Duodenal mucosa (tissue), 2 donors: ENCODE measurements at regions not wholly inside any gene's neighbourhood (a gene's known extent, or its start where the extent isn't known, plus 50 kb on each side); places are given as distances from the start of the nearest gene placed in this dataset.

ENCODE experiments used
- H3K27ac ChIP-seq: one replicate; pipeline ENCODE4 v1.7.0; 2013; ENCODE audit warnings: low read depth, low read length
- H3K27me3 ChIP-seq, 2 donors: one replicate each; pipeline ENCODE4 v1.7.0; 2013; ENCODE audit warnings: low read length in 2 of 2, control low read depth in 1 of 2; ENCODE audit not compliant: insufficient read depth in 2 of 2, control insufficient read depth in 1 of 2
- H3K36me3 ChIP-seq, 2 donors: one replicate each; pipeline ENCODE4 v1.7.0; 2013; ENCODE audit warnings: low read length in 2 of 2, control low read depth in 1 of 2; ENCODE audit not compliant: insufficient read depth in 2 of 2, control insufficient read depth in 1 of 2
- H3K4me1 ChIP-seq, 2 donors: one replicate each; pipeline ENCODE4 v1.7.0; 2013; ENCODE audit warnings: low read length in 2 of 2, control low read depth in 1 of 2; ENCODE audit not compliant: insufficient read depth in 2 of 2, control insufficient read depth in 1 of 2
- H3K4me3 ChIP-seq, 2 donors: one replicate each; pipeline ENCODE4 v1.7.0; 2013; ENCODE audit warnings: low read length in 2 of 2, low read depth in 1 of 2
- H3K9ac ChIP-seq, 2 donors: one replicate each; pipeline ENCODE4 v1.7.0; 2013; ENCODE audit warnings: low read length in 2 of 2, low read depth in 1 of 2
- H3K9me3 ChIP-seq, 2 donors: one replicate each; pipeline ENCODE4 v1.7.0; 2013; ENCODE audit warnings: low read length in 2 of 2, control low read depth in 1 of 2; ENCODE audit not compliant: control insufficient read depth in 1 of 2

DNA sequence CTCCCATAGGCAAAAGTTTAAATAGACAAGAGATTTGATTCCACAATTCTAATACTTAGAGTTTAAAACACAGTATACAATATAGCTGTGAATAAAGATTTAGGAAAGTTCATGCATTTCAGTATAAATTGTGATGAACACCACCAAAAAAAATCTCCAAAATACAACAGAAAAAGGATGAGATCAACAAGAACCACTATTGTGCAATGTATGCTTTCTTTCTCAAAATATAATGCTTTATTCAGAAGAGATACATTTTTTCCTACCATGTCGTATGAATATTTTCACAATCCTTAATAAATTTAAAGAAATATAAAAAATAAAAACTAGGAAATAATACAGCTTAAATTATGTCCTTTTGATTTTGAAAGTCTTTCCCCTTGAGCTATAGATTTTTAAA is 1309.2 kb downstream of the MRPL39 start:
- no peaks in the 10 kb centered on the region for H3K27me3 ChIP-seq
- H3K9ac ChIP-seq, result no peak overlapping the region
- H3K4me3 ChIP-seq, result no peak overlapping the region
- no peaks in the 10 kb centered on the region for H3K4me1 ChIP-seq
- H3K36me3 ChIP-seq, result no peaks in the 10 kb centered on the region
- H3K9me3 ChIP-seq, result peaks cover 1 to 4% of the 10 kb centered on the region in 2 donors
- no peak overlapping the region for H3K27ac ChIP-seq

DNA sequence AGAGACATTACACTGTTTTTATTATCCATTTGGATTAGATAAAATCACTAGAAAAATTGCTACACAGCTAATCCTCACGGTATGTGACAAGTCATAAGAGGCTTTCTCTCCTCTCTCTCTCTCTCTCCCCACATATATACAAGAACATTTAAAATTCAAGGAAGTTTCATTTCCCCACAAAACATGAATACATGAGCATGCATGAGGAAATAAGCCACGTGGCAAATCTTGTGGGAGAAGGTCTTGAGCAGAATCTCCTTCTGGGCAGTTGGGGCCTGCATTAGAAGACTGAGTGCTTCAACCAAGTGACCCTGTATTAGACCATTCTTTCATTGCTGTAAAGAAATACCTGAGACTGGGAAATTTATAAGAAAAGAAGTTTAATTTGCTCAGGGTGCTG is 1313.1 kb downstream of the MRPL39 start:
- H3K9me3 ChIP-seq, result peaks cover 3% of the 10 kb centered on the region in 2 donors

DNA sequence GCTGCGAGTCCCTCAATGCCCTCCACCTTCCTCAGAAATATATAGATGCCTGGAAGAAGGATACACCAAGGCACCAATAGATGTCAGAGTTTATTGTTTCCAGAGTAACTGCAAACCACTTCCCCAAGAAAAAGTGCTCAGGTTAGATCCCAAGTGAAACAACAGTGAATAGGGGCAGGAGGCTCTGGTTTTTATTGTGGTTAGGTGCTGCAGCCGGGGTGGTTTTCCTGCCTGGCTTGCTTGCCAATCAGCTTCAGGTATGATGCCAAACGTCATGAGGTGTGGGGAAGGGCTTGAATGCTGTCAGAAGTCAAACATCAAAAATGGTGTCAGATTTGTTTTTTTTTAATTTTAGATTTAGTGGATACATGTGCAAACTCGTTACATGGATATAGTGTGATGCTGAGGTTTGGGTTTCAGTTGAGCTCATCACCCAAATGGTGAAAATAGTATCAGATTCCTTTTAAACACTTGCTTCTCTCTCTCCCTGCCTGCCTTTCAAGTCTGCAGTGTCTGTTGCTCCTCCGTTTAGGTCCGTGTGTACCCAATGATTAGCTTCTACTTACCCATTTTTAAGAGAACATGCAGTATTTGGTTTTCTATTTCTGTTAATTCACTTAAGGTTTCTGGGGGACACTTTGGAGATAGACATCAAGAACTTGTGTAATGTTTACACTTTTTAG is 1317.0 kb downstream of the MRPL39 start:
- Histone ChIP-seq H3K27ac (no peak overlapping the region), H3K4me3 (no peak overlapping the region), H3K36me3 (no peaks in the 10 kb centered on the region), H3K27me3 (no peaks in the 10 kb centered on the region), H3K9ac (no peak overlapping the region), H3K4me1 (no peaks in the 10 kb centered on the region), H3K9me3 (peaks cover 0 to 3% of the 10 kb centered on the region in 2 donors)

More for the DNA sequence above, 1313.1 kb downstream of the MRPL39 start:
- Histone ChIP-seq H3K4me1 (no peaks in the 10 kb centered on the region), H3K27me3 (no peaks in the 10 kb centered on the region), H3K4me3 (no peak overlapping the region), H3K9ac (no peak overlapping the region), H3K36me3 (no peaks in the 10 kb centered on the region), H3K27ac (no peak overlapping the region)

DNA sequence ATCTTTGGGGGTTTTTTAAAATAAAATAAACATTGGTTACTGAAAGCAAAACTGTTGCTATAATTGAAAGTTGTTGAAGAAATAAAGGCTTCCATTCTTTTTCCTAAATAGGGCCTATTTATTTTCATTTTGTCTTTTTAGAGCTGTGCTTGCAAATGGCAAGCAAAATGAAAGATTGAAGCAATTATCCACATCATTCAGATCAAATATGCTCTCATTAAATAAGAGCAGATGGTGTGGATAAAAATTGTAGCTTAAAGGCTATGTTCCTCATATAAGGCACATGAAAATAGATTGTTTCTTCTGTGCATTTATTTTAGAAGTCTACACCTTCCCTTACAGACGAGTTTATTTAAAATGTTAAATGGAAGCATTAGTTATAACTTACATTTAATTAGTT is 1317.7 kb downstream of the MRPL39 start:
- Histone ChIP-seq H3K36me3 (no peaks in the 10 kb centered on the region), H3K9me3 (peaks cover 0 to 3% of the 10 kb centered on the region in 2 donors), H3K4me3 (no peak overlapping the region), H3K4me1 (no peaks in the 10 kb centered on the region), H3K27ac (no peak overlapping the region), H3K9ac (no peak overlapping the region), H3K27me3 (no peaks in the 10 kb centered on the region)

DNA sequence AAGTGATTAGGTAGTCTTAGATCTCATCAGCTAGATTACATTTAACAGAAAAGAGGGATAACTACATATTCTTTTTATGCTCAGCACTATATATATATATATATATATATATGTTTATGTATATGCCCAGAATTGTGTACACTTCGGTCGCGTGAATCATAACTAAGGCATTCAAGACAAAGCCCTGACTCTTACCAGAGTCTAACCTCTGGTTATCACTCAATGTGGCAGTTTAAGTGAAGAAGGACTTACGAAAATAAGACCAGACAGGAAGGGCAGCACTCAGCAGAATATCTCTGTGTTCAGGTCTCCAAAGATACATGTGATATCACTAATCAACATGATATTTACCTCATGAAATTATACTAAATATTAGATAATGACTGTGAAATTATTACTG is 1326.7 kb downstream of the MRPL39 start:
- H3K9me3 ChIP-seq, result no peaks in the 10 kb centered on the region
- H3K36me3 ChIP-seq, result no peaks in the 10 kb centered on the region
- H3K4me3 ChIP-seq, result no peak overlapping the region
- no peaks in the 10 kb centered on the region for H3K27me3 ChIP-seq
- H3K27ac ChIP-seq, result no peak overlapping the region
- H3K4me1 ChIP-seq, result no peaks in the 10 kb centered on the region
- H3K9ac ChIP-seq, result no peak overlapping the region

DNA sequence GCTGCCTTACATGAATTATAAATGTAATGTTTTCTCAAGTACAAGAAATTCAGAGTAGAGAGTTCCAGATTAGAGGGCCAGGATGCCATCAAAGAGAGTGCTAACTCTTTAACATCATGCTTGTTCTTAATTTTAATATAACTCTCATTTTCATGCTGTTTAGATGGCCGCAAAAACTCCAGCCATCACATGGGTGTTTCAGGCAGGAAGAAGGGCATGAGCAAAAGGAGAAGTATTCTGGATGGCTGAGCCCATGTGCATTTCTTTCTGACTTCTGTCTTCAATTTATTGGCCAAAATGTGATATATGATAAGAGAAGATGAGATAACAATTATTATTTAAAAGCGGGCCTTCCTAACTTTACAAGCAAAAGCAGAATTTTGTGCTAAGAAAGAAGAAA is 1328.6 kb downstream of the MRPL39 start:
- Histone ChIP-seq H3K27me3 (no peaks in the 10 kb centered on the region), H3K4me1 (no peaks in the 10 kb centered on the region), H3K36me3 (no peaks in the 10 kb centered on the region), H3K9ac (no peak overlapping the region), H3K9me3 (no peaks in the 10 kb centered on the region), H3K4me3 (no peak overlapping the region), H3K27ac (no peak overlapping the region)

DNA sequence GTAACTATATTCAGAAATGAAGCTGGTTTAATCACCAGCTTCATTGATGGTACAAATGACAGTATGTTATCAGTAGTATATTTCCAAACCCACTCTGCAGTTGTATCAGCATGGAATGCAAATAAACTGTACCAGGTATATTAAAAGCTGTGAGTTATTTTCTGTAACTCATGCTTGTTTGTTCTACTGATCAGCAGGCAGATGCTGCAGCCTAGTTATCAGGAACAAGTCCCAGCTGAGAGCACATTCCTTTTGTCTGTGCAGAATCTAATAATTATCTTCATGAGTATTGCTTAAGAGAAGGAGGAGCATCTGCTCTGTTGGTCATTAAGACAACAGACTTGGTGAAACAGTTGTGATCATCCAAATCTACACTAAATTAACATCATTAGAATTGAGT is 1331.1 kb downstream of the MRPL39 start:
- H3K4me3 ChIP-seq, result no peak overlapping the region
- no peaks in the 10 kb centered on the region for H3K36me3 ChIP-seq
- no peaks in the 10 kb centered on the region for H3K27me3 ChIP-seq
- no peak overlapping the region for H3K9ac ChIP-seq
- no peak overlapping the region for H3K27ac ChIP-seq
- H3K9me3 ChIP-seq, result no peaks in the 10 kb centered on the region
- H3K4me1 ChIP-seq, result no peaks in the 10 kb centered on the region

DNA sequence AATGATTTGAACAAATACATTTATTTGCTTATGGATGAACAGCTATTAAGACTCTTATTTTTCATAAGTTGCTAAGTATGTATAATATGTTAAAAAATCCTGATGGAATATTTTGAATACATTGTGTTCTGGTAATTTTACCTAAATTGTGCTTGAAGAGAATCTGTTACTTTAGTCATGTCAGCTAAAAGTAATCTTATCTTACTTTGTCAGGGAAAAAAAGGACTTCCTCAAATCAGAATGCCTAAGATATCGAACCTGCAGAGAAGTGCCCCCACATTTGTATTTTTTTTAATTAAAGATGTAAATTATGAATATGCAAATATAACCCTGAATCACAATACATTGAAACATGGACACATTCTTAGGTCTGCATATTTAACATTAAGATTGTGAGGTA is 1331.7 kb downstream of the MRPL39 start:
- no peak overlapping the region for H3K4me3 ChIP-seq
- no peak overlapping the region for H3K9ac ChIP-seq
- no peaks in the 10 kb centered on the region for H3K9me3 ChIP-seq
- no peaks in the 10 kb centered on the region for H3K4me1 ChIP-seq
- H3K27ac ChIP-seq, result no peak overlapping the region
- H3K36me3 ChIP-seq, result no peaks in the 10 kb centered on the region
- no peaks in the 10 kb centered on the region for H3K27me3 ChIP-seq

DNA sequence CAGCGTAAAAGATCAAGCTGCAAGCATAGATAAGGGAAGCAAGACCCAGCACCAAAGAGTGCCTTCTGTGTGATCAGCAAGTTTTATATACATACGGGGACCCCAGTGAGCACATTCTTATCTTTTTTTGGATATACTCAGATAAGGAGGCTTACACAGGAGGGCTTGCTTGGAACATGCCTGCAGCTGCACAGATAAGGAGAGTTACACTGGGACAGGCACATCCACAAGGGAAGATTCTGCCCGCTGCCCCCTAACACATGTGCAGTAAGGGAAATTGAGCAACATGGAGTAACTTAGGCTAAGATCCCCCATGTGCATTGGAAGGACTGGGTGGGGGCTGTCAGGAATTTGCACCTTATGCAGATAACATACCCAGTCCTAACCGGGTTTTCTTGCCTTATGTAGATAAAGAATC is 1334.8 kb downstream of the MRPL39 start:
- Histone ChIP-seq H3K9ac (no peak overlapping the region), H3K36me3 (no peaks in the 10 kb centered on the region), H3K4me3 (no peak overlapping the region), H3K27ac (no peak overlapping the region), H3K4me1 (no peaks in the 10 kb centered on the region), H3K27me3 (no peaks in the 10 kb centered on the region), H3K9me3 (no peaks in the 10 kb centered on the region)

DNA sequence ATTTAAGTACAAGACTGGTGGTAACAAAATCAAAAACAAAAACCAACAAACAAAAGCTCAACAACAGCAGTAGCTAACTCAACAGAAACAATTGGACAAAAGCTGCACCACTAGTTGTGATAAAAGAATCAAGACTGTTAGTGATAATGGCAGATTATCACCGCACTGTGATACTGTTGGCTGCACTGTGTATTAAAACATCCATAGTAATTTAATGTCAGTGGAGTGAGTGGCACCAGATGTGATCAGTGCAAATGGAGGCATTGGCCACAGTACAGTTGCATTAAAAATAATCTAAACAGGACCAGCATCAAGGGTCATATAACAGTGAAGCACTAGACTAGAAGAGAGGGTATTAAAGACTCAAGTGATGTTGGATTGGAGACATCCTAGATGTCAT is 1341.3 kb downstream of the MRPL39 start:
- H3K4me1 ChIP-seq, result no peaks in the 10 kb centered on the region
- peaks cover under 1 to 11% of the 10 kb centered on the region in 2 donors for H3K9me3 ChIP-seq
- no peak overlapping the region for H3K27ac ChIP-seq
- no peaks in the 10 kb centered on the region for H3K27me3 ChIP-seq
- H3K9ac ChIP-seq, result no peak overlapping the region
- H3K36me3 ChIP-seq, result no peaks in the 10 kb centered on the region
- no peak overlapping the region for H3K4me3 ChIP-seq

DNA sequence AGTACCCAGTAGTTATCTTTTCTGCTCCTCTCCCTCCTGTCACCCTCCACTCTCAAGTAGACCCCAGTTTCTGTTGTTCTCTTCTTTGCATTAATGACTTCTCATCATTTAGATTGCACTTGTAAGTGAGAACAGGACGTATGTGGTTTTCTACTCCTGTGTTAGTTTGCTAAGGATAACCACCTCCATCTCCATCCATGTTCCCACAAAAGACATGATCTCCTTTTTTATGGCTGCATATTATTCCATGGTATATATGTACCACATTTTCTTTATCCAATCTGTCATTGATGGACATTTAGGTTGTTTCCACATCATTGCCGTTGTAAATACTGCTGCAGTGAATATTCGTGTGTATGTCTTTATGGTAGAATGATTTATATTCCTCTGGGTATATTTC is 1346.5 kb downstream of the MRPL39 start:
- Histone ChIP-seq H3K36me3 (no peaks in the 10 kb centered on the region), H3K27me3 (no peaks in the 10 kb centered on the region), H3K4me1 (no peaks in the 10 kb centered on the region), H3K9ac (no peak overlapping the region), H3K9me3 (peaks cover 3 to 20% of the 10 kb centered on the region in 2 donors), H3K4me3 (no peak overlapping the region), H3K27ac (no peak overlapping the region)
